H54 (cell line): ENCODE measurements at regions not wholly inside any gene's neighbourhood (a gene's known extent, or its start where the extent isn't known, plus 50 kb on each side); places are given as distances from the start of the nearest gene placed in this dataset.

Source experiments
- DNase-seq: peaks from one replicate; pipeline ENCODE4 v3.0.0; 2011; ENCODE audit warnings: low spot score, mixed read lengths; ENCODE audit not compliant: insufficient read length
- FAIRE-seq: peaks from 3 replicates; lab custom pipeline; 2011; peaks lifted over from hg19 to GRCh38; lab: Jason Lieb, UNC
- POLR2A ChIP-seq: IDR thresholded peaks from 2 replicates; pipeline ENCODE4 v1.6.1; 2011; ENCODE audit warnings: low read depth, mild to moderate bottlenecking, low read length

GRCh38 chr3:7927864-7928263 is 573.8 kb upstream of the LMCD1 start:
- DNase-seq (no peak), FAIRE-seq (no peak)
- TF ChIP-seq POLR2A = no peak

- FAIRE-seq (no peak), DNase-seq (no peak)
- TF ChIP-seq POLR2A = no peak
Observed at GRCh38 chr3:7929319-7929889, 572.2 kb upstream of the LMCD1 start.

GRCh38 chr3:7934362-7934761 is 567.3 kb upstream of the LMCD1 start:
- FAIRE-seq (no peak), DNase-seq (no peak)
- no peak for TF ChIP-seq POLR2A

- TF ChIP-seq POLR2A = no peak
- FAIRE-seq (no peak), DNase-seq (no peak)
Observed at GRCh38 chr3:7947930-7948329, 553.7 kb upstream of the LMCD1 start.

GRCh38 chr3:7950890-7951289 is 550.7 kb upstream of the LMCD1 start:
- TF ChIP-seq POLR2A = no peak
- no peak for FAIRE-seq
- DNase-seq = no peak

- FAIRE-seq = no peak
Observed at GRCh38 chr3:7953449-7954014, 548.1 kb upstream of the LMCD1 start.

GRCh38 chr3:7957024-7957423 is 544.6 kb upstream of the LMCD1 start:
- FAIRE-seq (no peak), DNase-seq (no peak)
- TF ChIP-seq POLR2A = no peak

More at GRCh38 chr3:7953449-7954014, 548.1 kb upstream of the LMCD1 start:
- TF ChIP-seq POLR2A = no peak
- DNase-seq = no peak

- FAIRE-seq (no peak), DNase-seq (no peak)
- TF ChIP-seq POLR2A = no peak
Observed at GRCh38 chr3:7959094-7959493, 542.5 kb upstream of the LMCD1 start.

GRCh38 chr3:7960601-7961000 is 541.0 kb upstream of the LMCD1 start:
- FAIRE-seq (no peak), DNase-seq (no peak)
- no peak for TF ChIP-seq POLR2A

GRCh38 chr3:7962301-7962700 is 539.3 kb upstream of the LMCD1 start:
- FAIRE-seq (no peak), DNase-seq (no peak)
- TF ChIP-seq POLR2A = no peak

- no peak for FAIRE-seq
- DNase-seq = no peak
Observed at GRCh38 chr3:7964899-7965298, 536.7 kb upstream of the LMCD1 start.

GRCh38 chr3:7973006-7973405 is 528.6 kb upstream of the LMCD1 start:
- FAIRE-seq = no peak
- TF ChIP-seq POLR2A = no peak
- DNase-seq = no peak

More at GRCh38 chr3:7964899-7965298, 536.7 kb upstream of the LMCD1 start:
- TF ChIP-seq POLR2A = no peak

GRCh38 chr3:7977245-7978086 is 524.2 kb upstream of the LMCD1 start:
- DNase-seq (peak; percentile 10), FAIRE-seq (no peak)
- no peak for TF ChIP-seq POLR2A

- FAIRE-seq (no peak), DNase-seq (no peak)
- no peak for TF ChIP-seq POLR2A
Observed at GRCh38 chr3:7978087-7978422, 523.6 kb upstream of the LMCD1 start.

GRCh38 chr3:7982126-7982525 is 519.5 kb upstream of the LMCD1 start:
- TF ChIP-seq POLR2A = no peak
- DNase-seq (no peak), FAIRE-seq (no peak)

GRCh38 chr3:7999384-7999783 is 502.2 kb upstream of the LMCD1 start:
- no peak for FAIRE-seq
- no peak for DNase-seq
- TF ChIP-seq POLR2A = no peak
